GM12891 (cell line): ENCODE measurements at regions not wholly inside any gene's neighbourhood (a gene's known extent, or its start where the extent isn't known, plus 50 kb on each side); places are given as distances from the start of the nearest gene placed in this dataset.

Source experiments
- POLR2A ChIP-seq: IDR thresholded peaks from 2 replicates; pipeline ENCODE4 v1.6.1; 2011; ENCODE audit warnings: low read depth, low read length, control low read depth
- POLR2AphosphoS5 ChIP-seq: IDR thresholded peaks from 2 replicates; pipeline ENCODE4 v1.6.1; 2011; ENCODE audit warnings: low read depth, low read length, control low read depth

DNA sequence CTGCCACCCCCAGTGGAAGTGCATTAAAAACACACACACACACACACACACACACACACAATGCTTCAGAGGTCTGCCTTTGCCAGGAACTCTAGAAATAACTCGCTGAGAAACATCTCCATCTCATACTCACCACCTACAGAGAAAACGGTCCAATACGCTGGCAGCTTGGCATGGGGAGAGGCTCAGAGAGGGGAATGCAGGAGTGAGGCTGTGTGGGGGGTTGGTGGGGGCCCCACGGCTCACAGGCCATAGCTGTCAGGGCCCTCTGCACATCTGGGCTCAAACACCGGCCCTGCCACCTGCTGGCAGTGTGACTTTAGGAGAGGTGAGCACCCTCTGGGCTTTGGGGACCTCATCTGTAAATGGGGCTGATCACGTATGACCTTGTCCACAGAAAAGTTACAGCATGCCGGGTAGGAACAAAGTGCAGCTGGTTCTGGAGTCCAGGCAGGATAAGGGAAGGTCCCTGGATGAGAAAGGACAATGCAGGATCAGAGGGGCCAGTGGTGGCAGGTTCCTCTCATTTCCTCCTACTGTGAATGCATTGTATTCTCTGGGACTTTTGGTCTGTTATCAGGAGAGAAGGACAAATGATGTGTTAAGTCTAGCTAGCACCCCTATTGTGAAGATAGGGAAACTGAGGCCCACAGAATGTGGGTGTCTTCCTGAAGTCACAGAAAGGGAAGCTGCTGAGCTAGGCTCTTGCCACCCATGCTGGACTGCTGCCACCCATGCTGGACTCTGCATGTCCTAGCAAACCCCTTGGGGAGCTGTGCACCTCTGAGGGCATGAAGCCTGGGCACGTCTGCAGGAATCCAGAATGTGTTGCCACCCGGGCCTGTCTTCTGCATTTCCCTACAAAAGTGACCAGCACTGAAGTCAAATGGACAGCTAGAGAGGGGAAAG is 404.6 kb downstream of the RPS24 start:
- TF ChIP-seq POLR2AphosphoS5 (no peak), POLR2A (no peak)
